ENCODE measurements at regions not wholly inside any gene's neighbourhood (a gene's known extent, or its start where the extent isn't known, plus 50 kb on each side); places are given as distances from the start of the nearest gene placed in this dataset.
"Not testable (repeated sequence)": the region's sequence is repeated elsewhere in the genome, so short reads cannot be mapped to it uniquely, and the experiment has no call there.

GRCh38 chr13:24995225-24995804 lies 100.6 kb upstream of the PABPC3 start:
- peak; percentile 79 for ATAC-seq
- peak; percentile 57 for DNase-seq

- ATAC-seq (no peak), DNase-seq (peak; percentile 18)
Observed at GRCh38 chr13:24997367-24997967, 98.5 kb upstream of the PABPC3 start.

- no peak for ATAC-seq
Observed at GRCh38 chr13:24998433-24998832, 97.5 kb upstream of the PABPC3 start.

GRCh38 chr13:25001476-25002206 lies 94.3 kb upstream of the PABPC3 start:
- DNase-seq (no peak), ATAC-seq (no peak)

More at GRCh38 chr13:24998433-24998832, 97.5 kb upstream of the PABPC3 start:
- DNase-seq = no peak

GRCh38 chr13:25002311-25002710 lies 93.6 kb upstream of the PABPC3 start:
- not testable (repeated sequence) for DNase-seq, ATAC-seq

- DNase-seq, ATAC-seq: not testable (repeated sequence)
Observed at GRCh38 chr13:25004489-25004888, 91.4 kb upstream of the PABPC3 start.

GRCh38 chr13:25005050-25005497 lies 90.9 kb upstream of the PABPC3 start:
- peak; percentile 57 for ATAC-seq
- not testable (repeated sequence) for DNase-seq

GRCh38 chr13:25007389-25007788 lies 88.5 kb upstream of the PABPC3 start:
- ATAC-seq = not testable (repeated sequence)

GRCh38 chr13:25014398-25014973 lies 81.5 kb upstream of the PABPC3 start:
- DNase-seq, ATAC-seq: not testable (repeated sequence)

More at GRCh38 chr13:25007389-25007788, 88.5 kb upstream of the PABPC3 start:
- DNase-seq = not testable (repeated sequence)

- not testable (repeated sequence) for ATAC-seq, DNase-seq
Observed at GRCh38 chr13:25017176-25017575, 78.8 kb upstream of the PABPC3 start.

GRCh38 chr13:25017808-25018728 lies 77.9 kb upstream of the PABPC3 start:
- DNase-seq = peak; percentile 44

GRCh38 chr13:25018729-25019115 lies 77.2 kb upstream of the PABPC3 start:
- peak; percentile 6 for DNase-seq
- ATAC-seq = no peak

More at GRCh38 chr13:25017808-25018728, 77.9 kb upstream of the PABPC3 start:
- peak; percentile 49 for ATAC-seq

GRCh38 chr13:25019741-25020140 lies 76.2 kb upstream of the PABPC3 start:
- not testable (repeated sequence) for ATAC-seq, DNase-seq

GRCh38 chr13:25024175-25024574 lies 71.8 kb upstream of the PABPC3 start:
- DNase-seq = no peak
- no peak for ATAC-seq

GRCh38 chr13:25032160-25032559 lies 63.8 kb upstream of the PABPC3 start:
- no peak for ATAC-seq

GRCh38 chr13:25034173-25034572 lies 61.8 kb upstream of the PABPC3 start:
- ATAC-seq (no peak), DNase-seq (no peak)

More at GRCh38 chr13:25032160-25032559, 63.8 kb upstream of the PABPC3 start:
- DNase-seq = no peak

GRCh38 chr13:25037057-25037813 lies 58.7 kb upstream of the PABPC3 start:
- DNase-seq (peak; percentile 46), ATAC-seq (no peak)

GRCh38 chr13:25042151-25042865 lies 53.6 kb upstream of the PABPC3 start:
- no peak for ATAC-seq
- DNase-seq = no peak

- DNase-seq (no peak), ATAC-seq (no peak)
Observed at GRCh38 chr13:25044071-25044470, 51.9 kb upstream of the PABPC3 start.
